ENCODE measurements at regions not wholly inside any gene's neighbourhood (a gene's known extent, or its start where the extent isn't known, plus 50 kb on each side); places are given as distances from the start of the nearest gene placed in this dataset.

- Histone ChIP-seq H3K56ac (ENCODE audit: extremely low read depth, insufficient read depth, low read length) (no peak overlapping the region), H4K20me1 (ENCODE audit: insufficient read depth, low read length) (no peaks in the 10 kb centered on the region), H3K36me3 (ENCODE audit: control insufficient read depth, insufficient read depth, low read length) (no peaks in the 10 kb centered on the region), H3K4ac (ENCODE audit: low read depth, low read length) (no peak overlapping the region), H3K9me1 (ENCODE audit: insufficient read depth, low read length) (no peaks in the 10 kb centered on the region), H4K5ac (ENCODE audit: low read depth, low read length) (no peak overlapping the region), H2BK15ac (ENCODE audit: low read depth, low read length) (no peak overlapping the region), H4K91ac (ENCODE audit: insufficient read depth, low read depth, low read length) (no peak overlapping the region), H3K4me1 (ENCODE audit: control insufficient read depth, insufficient read depth, low read length) (no peaks in the 10 kb centered on the region), H4K8ac (ENCODE audit: low read depth in 2 of 2, low read length in 2 of 2) (no peak overlapping the region), H2AK5ac (ENCODE audit: low read depth, low read length) (no peak overlapping the region), H2BK5ac (ENCODE audit: low read depth, low read length, poor library complexity, severe bottlenecking) (no peak overlapping the region), H3K27ac (ENCODE audit: insufficient read depth, low read length) (no peak overlapping the region), H3K14ac (replicated peaks; ENCODE audit: low read depth, low read length) (no peak overlapping the region), H3K27me3 (ENCODE audit: control insufficient read depth, insufficient read depth, low read length) (no peaks in the 10 kb centered on the region), H3K9me3 (ENCODE audit: control insufficient read depth, insufficient read depth, low read length) (peaks cover 14% of the 10 kb centered on the region), H2BK120ac (ENCODE audit: low read depth, low read length) (no peak overlapping the region), H3K4me2 (ENCODE audit: low read depth, low read length) (no peak overlapping the region), H2BK20ac (ENCODE audit: low read depth, low read length) (no peak overlapping the region), H3K79me1 (ENCODE audit: low read depth in 1 of 2, low read length in 2 of 2) (no peaks in the 10 kb centered on the region), H2AK9ac (replicated peaks; ENCODE audit: low read depth, low read length, poor library complexity) (no peak overlapping the region), H3K9ac (ENCODE audit: low read depth, low read length) (no peak overlapping the region), H3K4me3 (ENCODE audit: insufficient read depth, low read depth, low read length) (no peak overlapping the region), H3K23ac (ENCODE audit: low read depth, low read length) (no peak overlapping the region), H2AFZ (replicated peaks; ENCODE audit: low read length, poor library complexity) (no peak overlapping the region), H3K18ac (ENCODE audit: low read depth, low read length) (no peak overlapping the region)
- dilution Hi-C loops (cut with HindIII; ENCODE audit: low sequenced_read_pairs, unreplicated experiment) = no loop called here
- ATAC-seq (ENCODE audit: low read depth) (no peak), DNase-seq (no peak)
- TF ChIP-seq CTCF (conservative IDR thresholded peaks at IDR 0.05; ENCODE audit: low read depth, low read length) = no peak
- TF ChIP-seq RFX5 (IDR thresholded peaks at IDR 0.05; ENCODE audit: low read depth, low read length) = no peak
- no peak for TF ChIP-seq FOS (IDR thresholded peaks at IDR 0.05; ENCODE audit: low read depth, low read length)
- TF ChIP-seq CEBPB (IDR thresholded peaks at IDR 0.05; ENCODE audit: low read depth, low read length) = no peak
- no peak for TF ChIP-seq NFE2L2 (IDR thresholded peaks at IDR 0.05; ENCODE audit: low read depth, low read length)
- no peak for TF ChIP-seq CHD1 (IDR thresholded peaks at IDR 0.05; ENCODE audit: low read depth, low read length)
- TF ChIP-seq USF2 (IDR thresholded peaks at IDR 0.05; ENCODE audit: low read depth, low read length) = no peak
- TF ChIP-seq RCOR1 (IDR thresholded peaks at IDR 0.05; ENCODE audit: insufficient replicate concordance, low read length) = no peak
- no peak for TF ChIP-seq MAZ (IDR thresholded peaks at IDR 0.05; ENCODE audit: borderline replicate concordance, low read depth, low read length)
- CTCF ChIA-PET = no interaction called here
- no TSS peak for BruUV-seq (replicated peaks)
- in situ Hi-C loops (cut with MboI; ENCODE audit: low sequenced_read_pairs) = no loop called here
- WGBS, 2 experiments (ENCODE audit: extremely low coverage in 2 of 2, insufficient read length in 1 of 2) = no CpG with 5 or more reads among the region's 3 CpGs
- intact Hi-C loops (cut with micrococcal nuclease) = no loop called here
- POLR2A ChIA-PET (ENCODE audit: unreplicated experiment) = no interaction called here
Measured at GRCh38 chrX:1074172-1074571, 138.3 kb downstream of the CRLF2 start.
